NB4 (cell line): ENCODE measurements at regions not wholly inside any gene's neighbourhood (a gene's known extent, or its start where the extent isn't known, plus 50 kb on each side); places are given as distances from the start of the nearest gene placed in this dataset.

ENCODE experiments used
- DNase-seq: peaks from one replicate; pipeline ENCODE4 v3.0.0; 2010; ENCODE audit warnings: low read depth
- H3K4me3 ChIP-seq: one replicate; pipeline ENCODE4 v1.5.1; 2011; ENCODE audit warnings: mild to moderate bottlenecking, low read depth, low read length, moderate library complexity
- MAX ChIP-seq: IDR thresholded peaks from 2 replicates; pipeline ENCODE4 v1.6.1; 2011; ENCODE audit warnings: low read depth, low read length
- MYC ChIP-seq: IDR thresholded peaks from 2 replicates; pipeline ENCODE4 v1.6.1; 2011; ENCODE audit warnings: low read depth, low read length
- POLR2A ChIP-seq: IDR thresholded peaks from 2 replicates; pipeline ENCODE4 v1.6.1; 2011; ENCODE audit warnings: mild to moderate bottlenecking; ENCODE audit not compliant: insufficient read length; ENCODE audit errors: extremely low read depth
- TF ChIP-seq, protein P1 (sequence below): IDR thresholded peaks from one replicate; pipeline ENCODE4 v1.5.1; 2012; ENCODE audit warnings: low read depth, low read length

- DNase-seq = no peak
- no peak overlapping the region for H3K4me3 ChIP-seq
- TF ChIP-seq, protein P1, sequence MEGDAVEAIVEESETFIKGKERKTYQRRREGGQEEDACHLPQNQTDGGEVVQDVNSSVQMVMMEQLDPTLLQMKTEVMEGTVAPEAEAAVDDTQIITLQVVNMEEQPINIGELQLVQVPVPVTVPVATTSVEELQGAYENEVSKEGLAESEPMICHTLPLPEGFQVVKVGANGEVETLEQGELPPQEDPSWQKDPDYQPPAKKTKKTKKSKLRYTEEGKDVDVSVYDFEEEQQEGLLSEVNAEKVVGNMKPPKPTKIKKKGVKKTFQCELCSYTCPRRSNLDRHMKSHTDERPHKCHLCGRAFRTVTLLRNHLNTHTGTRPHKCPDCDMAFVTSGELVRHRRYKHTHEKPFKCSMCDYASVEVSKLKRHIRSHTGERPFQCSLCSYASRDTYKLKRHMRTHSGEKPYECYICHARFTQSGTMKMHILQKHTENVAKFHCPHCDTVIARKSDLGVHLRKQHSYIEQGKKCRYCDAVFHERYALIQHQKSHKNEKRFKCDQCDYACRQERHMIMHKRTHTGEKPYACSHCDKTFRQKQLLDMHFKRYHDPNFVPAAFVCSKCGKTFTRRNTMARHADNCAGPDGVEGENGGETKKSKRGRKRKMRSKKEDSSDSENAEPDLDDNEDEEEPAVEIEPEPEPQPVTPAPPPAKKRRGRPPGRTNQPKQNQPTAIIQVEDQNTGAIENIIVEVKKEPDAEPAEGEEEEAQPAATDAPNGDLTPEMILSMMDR = no peak
- no peak for TF ChIP-seq MAX
- no peak for TF ChIP-seq POLR2A
- no peak for TF ChIP-seq MYC
Observed at GRCh38 chr3:86793786-86794185, 197.2 kb downstream of the VGLL3 start.

- TF ChIP-seq, protein P1 = no peak
- TF ChIP-seq MYC = no peak
- no peak for TF ChIP-seq POLR2A
- TF ChIP-seq MAX = no peak
- H3K4me3 ChIP-seq = no peak overlapping the region
- no peak for DNase-seq
Observed at GRCh38 chr3:86792316-86792715, 198.6 kb downstream of the VGLL3 start.

GRCh38 chr3:86790884-86791549 is 199.9 kb downstream of the VGLL3 start:
- TF ChIP-seq MYC = no peak
- no peak for TF ChIP-seq POLR2A
- TF ChIP-seq, protein P1 = no peak
- DNase-seq = no peak
- no peak overlapping the region for H3K4me3 ChIP-seq

DNA sequence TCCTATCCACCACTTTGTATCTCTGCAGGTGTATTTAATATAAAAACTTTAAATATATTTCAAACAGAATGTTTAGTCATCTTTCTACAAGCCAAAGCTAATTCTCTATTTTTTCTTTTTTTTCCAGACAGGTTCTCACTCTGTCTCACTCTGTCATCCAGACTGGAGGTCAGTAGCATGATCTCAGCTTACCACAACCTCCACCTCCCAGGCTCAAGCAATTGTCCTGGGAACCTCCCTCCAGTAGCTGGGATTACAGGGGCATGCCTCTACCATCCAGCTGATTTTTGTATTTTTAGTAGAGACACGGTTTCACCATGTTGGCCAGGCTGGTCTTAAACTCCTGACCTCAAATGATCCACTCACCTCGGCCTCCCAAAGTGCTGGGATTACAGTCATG is 202.6 kb downstream of the VGLL3 start:
- no peak for DNase-seq
- no peak for TF ChIP-seq POLR2A
- TF ChIP-seq, protein P1 = no peak
- TF ChIP-seq MYC = no peak
- TF ChIP-seq MAX = no peak

DNA sequence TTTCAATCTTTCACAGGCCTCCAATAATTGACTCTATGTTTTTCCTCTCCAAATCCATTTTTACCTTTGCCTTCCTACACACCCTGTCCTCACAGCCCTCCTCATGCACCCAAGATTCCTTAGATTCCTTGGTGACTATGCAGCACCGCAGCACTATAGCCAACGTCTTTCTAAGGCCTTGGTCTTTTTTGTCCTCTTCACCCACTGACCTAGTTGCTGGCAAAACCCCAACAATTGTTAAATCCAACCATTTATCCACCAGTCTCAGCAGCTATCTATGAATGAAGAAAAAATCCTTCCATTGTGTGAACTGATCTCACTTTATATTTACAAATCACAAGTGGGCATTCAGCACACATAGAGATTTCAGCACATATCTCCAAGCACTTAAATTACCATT is 203.9 kb downstream of the VGLL3 start:
- H3K4me3 ChIP-seq = no peak overlapping the region
- no peak for DNase-seq
- TF ChIP-seq POLR2A (no peak), MAX (no peak), MYC (no peak)
- TF ChIP-seq, protein P1 = no peak

More for the DNA sequence above, 202.6 kb downstream of the VGLL3 start:
- H3K4me3 ChIP-seq = no peak overlapping the region

- H3K4me3 ChIP-seq = no peak overlapping the region
- TF ChIP-seq MAX = no peak
- TF ChIP-seq POLR2A = no peak
- TF ChIP-seq, protein P1 = no peak
- DNase-seq = no peak
Observed at GRCh38 chr3:86785386-86785785, 205.6 kb downstream of the VGLL3 start.
